Posterior vena cava (tissue), 2 donors: ENCODE measurements at regions not wholly inside any gene's neighbourhood (a gene's known extent, or its start where the extent isn't known, plus 50 kb on each side); places are given as distances from the start of the nearest gene placed in this dataset.
"Not testable (repeated sequence)": the region's sequence is repeated elsewhere in the genome, so short reads cannot be mapped to it uniquely, and the experiment has no call there.

Source experiments
- DNase-seq: peaks from one replicate; pipeline ENCODE4 v3.0.0-alpha.2; 2020; ENCODE audit warnings: low spot score
- intact Hi-C, 2 donors: fragments of 100-400 bp; cut with DNase I; formaldehyde crosslinking; loops; one replicate each; pipeline versions ENCODE4 v1.14.1 to v1.14.2; 2022 to 2023
- donor health status: DM: yes; HTN: yes; CAD: no.
- donor health status: DM: yes; HTN: yes; CAD: no.

- intact Hi-C loops: no loop called here
- no peak for DNase-seq
These were observed 72.7 kb upstream of the RTL6 start for GRCh38 chr22:44570476-44571445.

GRCh38 chr22:44569561-44569991 lies 71.5 kb upstream of the RTL6 start:
- DNase-seq: no peak
- intact Hi-C loops: loop anchor here in 1 of 2 donors (1.0 kb wide), 1 partner anchor 488 kb away; no protein-coding TSS in a partner anchor

- DNase-seq: no peak
- intact Hi-C loops: no loop called here
These were observed 69.9 kb upstream of the RTL6 start for GRCh38 chr22:44567846-44568493.

DNA sequence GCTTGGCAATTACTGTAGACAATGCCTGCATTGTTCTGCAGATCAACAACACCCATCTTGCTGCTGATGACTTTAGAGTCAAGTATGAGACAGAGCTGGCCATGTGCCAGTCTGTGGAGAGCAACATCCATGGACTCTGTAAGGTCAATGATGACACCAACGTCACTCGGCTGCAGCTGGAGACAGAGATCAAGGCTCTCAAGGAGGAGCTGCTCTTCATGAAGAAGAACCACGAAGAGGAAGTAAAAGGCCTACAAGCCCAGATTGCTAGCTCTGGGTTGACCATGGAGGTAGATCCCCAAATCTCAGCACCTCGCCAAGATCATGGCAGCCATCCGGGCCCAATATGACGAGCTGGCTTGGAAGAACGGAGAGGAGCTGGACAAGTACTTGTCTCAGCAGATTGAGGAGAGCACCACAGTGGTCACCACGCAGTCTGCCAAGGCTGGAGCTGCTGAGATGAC lies 69.4 kb upstream of the RTL6 start:
- intact Hi-C loops: not testable (repeated sequence)

DNA sequence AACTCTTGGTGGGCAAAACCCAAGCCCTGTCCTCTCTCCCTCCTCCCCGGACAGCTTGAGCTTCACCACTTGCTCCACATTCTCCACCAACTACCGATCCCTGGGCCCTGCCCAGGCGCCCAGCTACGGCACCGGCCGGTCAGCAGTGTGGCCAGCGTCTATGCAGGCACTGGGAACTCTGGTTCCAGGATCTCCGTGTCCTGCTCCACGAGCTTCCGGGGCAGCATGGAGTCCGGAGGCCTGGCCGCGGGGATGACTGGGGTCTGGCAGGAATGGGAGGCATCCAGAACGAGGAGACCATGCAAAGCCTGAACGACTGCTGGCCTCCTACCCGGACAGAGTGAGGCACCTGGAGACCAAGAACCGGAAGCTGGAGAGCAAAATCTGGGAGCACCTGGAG lies 68.9 kb upstream of the RTL6 start:
- no peak for DNase-seq
- intact Hi-C loops: no loop called here

More for the DNA sequence above, 69.4 kb upstream of the RTL6 start:
- not testable (repeated sequence) for DNase-seq

GRCh38 chr22:44562651-44563050 lies 64.6 kb upstream of the RTL6 start:
- DNase-seq: peak; percentile 41

DNA sequence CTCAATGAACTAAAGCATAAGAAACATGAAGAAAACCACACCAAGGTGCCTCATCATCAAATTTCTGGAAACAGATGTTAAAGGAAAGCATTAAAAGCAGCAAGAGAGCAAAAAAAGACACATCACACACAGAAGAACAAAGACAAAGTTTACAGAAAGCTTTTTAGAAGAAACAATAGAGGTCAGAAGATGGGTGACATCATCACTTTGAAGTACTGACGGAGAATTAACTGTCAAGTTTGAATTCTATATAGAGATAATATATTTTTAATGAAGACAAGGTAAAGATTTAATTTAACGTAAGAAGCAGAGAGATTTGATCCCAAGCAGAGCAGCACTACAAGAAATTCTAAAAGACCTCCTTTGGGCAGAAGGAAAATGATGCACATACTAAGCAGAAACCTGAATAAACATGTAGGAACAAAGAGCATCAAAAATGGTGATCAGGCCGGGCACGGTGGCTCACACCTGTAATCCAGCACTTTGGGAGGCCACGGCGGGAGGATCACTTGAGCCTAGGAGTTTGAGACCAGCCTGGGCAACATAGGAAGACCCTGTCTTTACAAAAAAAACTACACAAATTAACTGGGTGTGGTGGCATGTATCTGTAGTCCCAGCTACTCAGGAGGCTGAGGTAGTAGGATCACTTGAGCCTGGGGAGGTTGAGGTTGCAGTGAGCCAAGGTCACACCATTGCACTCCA lies 63.3 kb upstream of the RTL6 start:
- intact Hi-C loops: no loop called here
- DNase-seq: no peak

More at GRCh38 chr22:44562651-44563050, 64.6 kb upstream of the RTL6 start:
- intact Hi-C loops: not testable (repeated sequence)

GRCh38 chr22:44558671-44559070 lies 60.6 kb upstream of the RTL6 start:
- intact Hi-C loops: not testable (repeated sequence)
- DNase-seq: peak; percentile 47

DNA sequence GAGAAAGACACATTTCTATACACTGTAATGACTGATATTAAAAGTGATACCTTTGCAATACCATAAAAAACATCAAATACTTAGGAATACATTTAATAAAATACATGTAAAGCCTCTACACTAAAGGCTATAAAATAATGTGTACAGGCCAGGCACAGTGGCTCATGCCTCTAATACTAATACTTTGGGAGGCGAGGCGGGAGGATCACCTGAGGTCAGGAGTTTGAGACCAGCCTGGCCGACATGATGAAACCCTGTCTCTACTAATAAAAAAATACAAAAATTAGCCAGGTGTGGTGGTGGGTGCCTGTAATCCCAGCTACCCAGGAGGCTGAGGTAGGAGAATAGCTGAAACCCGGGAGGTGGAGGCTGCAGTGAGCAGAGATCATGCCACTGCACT lies 59.8 kb upstream of the RTL6 start:
- DNase-seq: peak; percentile 32
- intact Hi-C loops: not testable (repeated sequence)

GRCh38 chr22:44557064-44557748 lies 59.2 kb upstream of the RTL6 start:
- intact Hi-C loops: no loop called here
- DNase-seq: peak; percentile 23

DNA sequence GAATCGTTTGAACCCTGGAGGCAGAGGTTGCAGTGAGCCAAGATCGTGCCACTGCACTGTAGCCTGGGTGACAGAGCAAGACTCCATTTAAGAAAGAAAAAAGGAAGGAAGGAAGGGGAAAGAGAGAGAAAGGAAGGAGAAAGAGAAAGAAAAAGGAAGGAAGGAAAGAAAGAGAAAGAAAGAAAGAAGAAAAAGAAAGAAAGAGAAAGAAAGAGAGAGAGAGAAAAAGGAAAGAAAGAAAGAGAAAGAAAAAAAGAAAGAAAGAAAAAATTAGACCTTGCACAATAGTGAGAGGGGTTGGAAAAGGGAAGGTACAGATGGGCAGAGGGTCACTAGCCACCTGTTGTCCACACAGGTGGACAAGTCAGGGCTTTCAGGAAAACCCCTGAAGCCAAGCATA lies 57.6 kb upstream of the RTL6 start:
- intact Hi-C loops: no loop called here

DNA sequence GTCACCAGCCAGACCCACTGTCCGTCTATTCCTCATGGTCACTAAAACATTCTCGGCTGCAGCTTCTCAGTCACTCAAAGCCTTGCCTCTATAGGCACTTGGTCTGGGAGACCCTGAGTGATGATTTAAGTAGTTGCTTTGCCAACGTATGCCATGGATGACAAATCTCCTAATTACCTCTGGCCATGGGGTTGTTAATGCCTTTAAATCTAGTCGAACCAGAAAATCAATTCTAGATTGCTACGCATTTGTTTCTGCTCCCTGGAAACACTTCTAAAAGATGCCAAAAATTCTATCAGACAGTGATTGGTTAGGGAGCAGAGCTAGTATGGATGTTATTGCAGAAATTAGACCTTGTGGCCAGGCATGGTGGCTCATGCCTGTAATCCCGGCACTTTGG lies 57.0 kb upstream of the RTL6 start:
- intact Hi-C loops: no loop called here
- DNase-seq: no peak

More for the DNA sequence above, 57.6 kb upstream of the RTL6 start:
- DNase-seq: no peak

DNA sequence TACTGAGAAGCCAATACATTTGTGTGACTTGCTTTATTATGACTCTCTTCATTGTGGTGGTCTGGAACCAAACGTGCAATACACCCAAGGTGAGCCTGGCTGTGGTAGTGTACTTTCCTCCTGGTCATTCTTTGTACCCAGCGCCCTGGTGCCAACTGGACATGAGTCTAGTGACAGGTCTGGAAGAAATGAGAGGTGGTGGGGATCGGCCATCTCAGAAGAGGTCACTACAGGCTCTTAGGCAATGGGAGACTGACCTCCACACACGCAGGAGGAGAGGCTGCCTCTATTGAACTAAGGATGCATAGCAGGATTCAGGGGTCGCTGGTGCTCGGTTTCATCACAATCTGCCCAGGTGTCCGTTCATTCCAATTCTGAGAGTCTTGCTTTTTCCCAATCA lies 56.4 kb upstream of the RTL6 start:
- intact Hi-C loops: no loop called here
- peak; percentile 46 for DNase-seq

DNA sequence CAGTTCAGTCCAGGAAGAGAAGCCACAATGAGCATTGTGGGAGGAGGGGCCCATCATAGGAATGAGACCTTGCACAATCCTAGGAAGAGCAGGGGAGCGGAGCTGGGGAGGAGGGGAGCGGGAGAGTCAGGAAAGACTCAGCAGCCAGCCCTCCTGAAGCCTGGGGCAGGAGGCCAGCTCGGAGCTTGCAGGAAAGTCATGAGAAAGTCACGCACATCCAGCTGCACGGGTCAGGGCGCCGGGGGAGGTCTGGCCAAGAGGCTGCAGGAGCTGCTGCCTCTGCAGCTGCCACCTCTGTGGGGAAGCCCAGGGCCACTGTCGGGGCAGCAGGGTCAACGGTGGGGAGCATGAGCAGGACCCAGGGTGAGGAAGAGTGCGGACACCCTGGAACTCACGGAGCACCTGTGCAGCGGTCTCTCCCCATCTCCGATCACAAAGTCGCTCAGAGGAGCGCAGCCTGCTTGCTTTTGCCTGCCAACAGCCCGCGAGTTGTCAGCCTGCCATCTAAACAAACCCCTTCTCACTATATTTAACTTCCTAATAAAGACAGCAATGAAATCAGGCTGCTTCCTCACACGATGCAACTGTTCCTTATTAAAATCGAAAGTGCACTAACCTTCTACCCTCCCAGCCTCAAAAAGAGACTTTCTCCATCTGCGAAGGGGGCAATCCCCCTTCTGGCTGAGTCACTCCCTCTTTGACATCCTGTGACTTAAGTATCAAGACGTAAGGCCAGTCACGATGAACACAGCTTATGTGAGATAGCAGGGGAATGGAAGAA lies 52.9 kb upstream of the RTL6 start:
- peak; percentile 86 for DNase-seq
- intact Hi-C loops: no loop called here

GRCh38 chr22:44549701-44550100 lies 51.7 kb upstream of the RTL6 start:
- DNase-seq: peak; percentile 64
- intact Hi-C loops: no loop called here

DNA sequence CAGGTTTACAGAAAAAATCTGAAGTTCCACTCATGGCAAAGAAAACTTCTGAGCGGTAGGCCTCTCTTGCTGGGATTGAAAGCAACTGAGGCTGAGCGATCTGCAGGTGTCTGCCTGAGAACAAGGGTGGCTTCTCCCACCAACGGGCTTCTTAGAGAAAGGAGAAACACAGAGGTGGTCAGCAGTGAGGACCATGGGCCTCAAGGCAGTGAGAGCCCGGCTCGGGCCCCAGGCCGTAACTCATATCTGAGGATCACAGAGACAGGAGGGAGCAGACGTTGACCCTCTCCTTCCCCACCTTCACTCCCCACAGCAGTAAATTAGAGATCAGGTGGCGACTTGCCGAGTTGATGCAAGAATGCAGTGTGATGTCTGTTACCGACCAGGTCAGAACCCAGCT lies 50.9 kb upstream of the RTL6 start:
- DNase-seq: no peak
- intact Hi-C loops: no loop called here
